ENCODE measurements at regions not wholly inside any gene's neighbourhood (a gene's known extent, or its start where the extent isn't known, plus 50 kb on each side); places are given as distances from the start of the nearest gene placed in this dataset.

GRCh38 chr2:198368089-198368488 is 563.7 kb downstream of the PLCL1 start:
- TF ChIP-seq CTCF (IDR thresholded peaks at IDR 0.05; ENCODE audit: low read length) (no peak), EZH2 (IDR thresholded peaks at IDR 0.05; ENCODE audit: borderline replicate concordance, low read length) (no peak)

All from OCI-LY1 (cell line).